Esophagus (tissue), 2 donors: ENCODE measurements at regions not wholly inside any gene's neighbourhood (a gene's known extent, or its start where the extent isn't known, plus 50 kb on each side); places are given as distances from the start of the nearest gene placed in this dataset.

Experiments used
- H3K27ac ChIP-seq, 2 donors: one replicate each; pipeline ENCODE4 v1.5.1; 2013; ENCODE audit warnings: low read depth in 2 of 2, mild to moderate bottlenecking in 2 of 2, inconsistent platforms in 1 of 2, low read length in 1 of 2, moderate library complexity in 1 of 2
- H3K27me3 ChIP-seq, 2 donors: one replicate each; pipeline ENCODE4 v1.6.1; 2013; ENCODE audit warnings: low read length in 2 of 2, control low read depth in 1 of 2, mild to moderate bottlenecking in 1 of 2; ENCODE audit not compliant: insufficient read depth in 2 of 2, control insufficient read depth in 1 of 2
- H3K36me3 ChIP-seq, 2 donors: one replicate each; pipeline ENCODE4 v1.6.1; 2013; ENCODE audit warnings: low read length in 1 of 2; ENCODE audit not compliant: control insufficient read depth in 2 of 2, insufficient read depth in 2 of 2
- H3K4me1 ChIP-seq, 2 donors: one replicate each; pipeline ENCODE4 v1.6.1; 2013; ENCODE audit warnings: low read length in 1 of 2; ENCODE audit not compliant: control insufficient read depth in 2 of 2, insufficient read depth in 2 of 2
- H3K4me3 ChIP-seq, 2 donors: one replicate each; pipeline ENCODE4 v1.5.1; 2013; ENCODE audit warnings: low read length in 2 of 2, mild to moderate bottlenecking in 2 of 2, low read depth in 1 of 2, moderate library complexity in 1 of 2
- H3K9me3 ChIP-seq, 2 donors: one replicate each; pipeline ENCODE4 v1.6.1; 2013; ENCODE audit warnings: mild to moderate bottlenecking in 2 of 2, low read depth in 1 of 2, low read length in 1 of 2, moderate library complexity in 1 of 2; ENCODE audit not compliant: control insufficient read depth in 2 of 2, insufficient read depth in 1 of 2
- WGBS, 2 donors: extraction: QIAGEN DNeasy Blood & Tissue Kit; methylation state at CpG; one replicate each; pipeline ENCODE4 v1.1.7; 2013; 5-methylcytosine and 5-hydroxymethylcytosine counted together
- donor health status: healthy with polysubstance abuse.
- donor health status: Bipolar disorder and iron deficiency.

DNA sequence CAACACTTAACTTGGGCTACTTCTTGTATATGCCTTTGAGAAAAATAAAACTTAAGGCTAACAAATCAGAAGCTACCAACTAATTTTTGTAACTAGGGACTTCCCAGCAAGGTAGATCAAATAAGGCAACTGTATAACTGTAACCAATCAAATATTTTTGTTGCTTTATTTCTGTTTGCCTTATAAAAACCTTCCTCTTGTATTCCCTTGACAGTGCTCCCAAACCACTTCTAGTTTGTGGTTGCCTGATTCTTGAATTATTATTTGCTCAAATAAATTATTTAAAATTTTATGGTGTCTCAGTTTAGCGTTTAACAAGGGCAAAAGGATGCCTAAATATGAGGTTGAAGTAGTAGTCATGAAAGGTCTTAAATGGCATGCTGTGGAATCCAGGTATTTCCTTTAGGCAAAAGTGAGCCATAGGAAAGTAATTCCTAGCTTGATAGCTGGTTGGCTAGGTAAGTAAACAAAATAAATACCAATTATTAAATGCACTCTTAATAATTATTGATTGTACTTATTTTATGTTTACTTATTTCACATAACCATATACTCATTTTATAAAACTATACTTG, 632.6 kb downstream of the RPL10L start:
- Histone ChIP-seq H3K4me3 (no peak overlapping the region), H3K36me3 (no peaks in the 10 kb centered on the region), H3K9me3 (no peaks in the 10 kb centered on the region), H3K27me3 (no peaks in the 10 kb centered on the region), H3K27ac (no peak overlapping the region), H3K4me1 (no peaks in the 10 kb centered on the region)
- WGBS, 2 donors = 68 to 82% methylated on average over 1 of the region's 1 CpG

DNA sequence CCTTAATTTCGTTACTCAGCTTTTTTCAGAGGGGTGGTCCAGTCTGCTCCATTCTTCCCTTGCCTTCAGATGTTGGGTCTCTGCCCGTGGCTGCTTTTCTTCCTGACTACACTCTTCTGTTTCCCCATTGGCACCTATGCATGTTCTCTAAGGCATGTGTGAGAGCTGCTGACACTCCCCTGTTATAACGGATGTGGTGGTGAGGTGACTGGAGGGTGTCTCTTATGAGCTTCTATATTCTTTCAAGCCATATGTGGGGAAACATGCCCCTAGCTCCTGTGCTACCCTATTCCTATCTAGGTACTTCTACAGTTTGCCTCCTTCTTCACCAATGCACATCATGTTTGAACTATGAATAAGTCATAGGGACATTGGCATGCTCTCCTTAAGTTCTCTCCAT, 643.2 kb downstream of the RPL10L start:
- Histone ChIP-seq H3K9me3 (no peaks in the 10 kb centered on the region), H3K4me3 (no peak overlapping the region), H3K4me1 (no peaks in the 10 kb centered on the region), H3K27ac (no peak overlapping the region), H3K27me3 (no peaks in the 10 kb centered on the region), H3K36me3 (no peaks in the 10 kb centered on the region)
- WGBS, 2 donors = 74 to 76% methylated on average over 3 of the region's 3 CpGs

DNA sequence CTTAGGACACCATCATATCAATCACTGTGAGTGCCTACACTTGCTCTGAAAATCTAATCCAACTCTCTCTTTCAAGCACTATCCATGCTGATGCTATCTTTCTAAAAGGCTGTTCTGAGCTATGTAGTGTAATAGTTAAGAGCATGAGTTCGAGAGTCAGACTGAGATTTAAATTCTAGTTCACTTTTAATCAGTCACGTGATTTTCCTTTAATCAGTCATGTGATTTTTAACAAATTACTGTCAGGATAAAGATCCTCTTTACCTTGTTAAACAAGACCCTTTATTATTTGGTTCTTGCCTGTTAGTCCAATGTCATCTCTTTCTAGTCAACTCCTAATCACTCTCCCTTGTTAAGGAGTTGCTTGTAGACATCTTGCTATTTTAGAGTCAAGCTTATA, 653.0 kb downstream of the RPL10L start:
- Histone ChIP-seq H3K4me3 (no peak overlapping the region), H3K4me1 (no peaks in the 10 kb centered on the region), H3K27ac (no peak overlapping the region), H3K27me3 (no peaks in the 10 kb centered on the region), H3K9me3 (no peaks in the 10 kb centered on the region), H3K36me3 (no peaks in the 10 kb centered on the region)
- WGBS, 2 donors = 68 to 72% methylated on average over 2 of the region's 2 CpGs

DNA sequence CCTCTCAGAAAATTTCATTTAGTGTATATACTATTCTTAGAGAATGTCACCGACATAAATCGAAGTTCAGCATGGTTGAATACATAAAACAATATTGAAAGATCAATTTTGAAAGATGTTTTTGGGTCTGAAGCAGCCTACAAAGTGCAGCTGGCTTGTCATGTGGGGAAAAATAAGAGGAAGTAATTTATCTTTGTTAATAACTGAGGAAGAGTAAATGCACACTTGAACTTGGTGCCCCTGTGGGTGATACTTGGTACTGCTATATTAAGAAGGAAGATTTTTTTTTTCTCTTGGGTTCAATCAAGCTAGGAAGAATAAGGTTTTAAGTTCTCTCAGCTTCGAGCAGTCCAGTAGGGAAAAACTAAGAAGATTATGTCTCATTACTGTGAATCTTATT, 661.3 kb downstream of the RPL10L start:
- no peak overlapping the region for H3K27ac ChIP-seq

DNA sequence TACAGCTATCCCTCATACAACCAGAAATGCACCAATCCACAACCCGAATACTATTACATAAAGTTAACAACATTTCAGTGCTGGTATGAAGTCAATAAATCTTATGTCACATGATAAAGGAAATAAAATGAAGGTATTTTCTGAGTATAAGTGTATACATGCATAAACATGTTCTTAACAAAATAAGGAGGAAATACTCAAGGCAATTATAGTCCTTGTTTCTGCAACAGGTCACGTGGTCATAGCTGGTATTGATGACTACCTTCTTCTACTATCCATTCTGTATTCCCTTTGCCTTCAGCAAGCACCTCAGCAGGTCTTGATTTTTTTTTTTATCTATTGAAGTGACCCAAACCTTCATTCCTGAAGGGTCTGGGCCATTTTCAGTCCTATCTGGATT, 675.6 kb downstream of the RPL10L start:
- no peak overlapping the region for H3K4me3 ChIP-seq
- WGBS, 2 donors = 58 to 60% methylated on average over 2 of the region's 2 CpGs
- H3K4me1 ChIP-seq = no peaks in the 10 kb centered on the region
- H3K36me3 ChIP-seq = no peaks in the 10 kb centered on the region
- peaks cover 0 to 2% of the 10 kb centered on the region in 2 donors for H3K9me3 ChIP-seq
- no peaks in the 10 kb centered on the region for H3K27me3 ChIP-seq
- no peak overlapping the region for H3K27ac ChIP-seq

More for the DNA sequence above, 661.3 kb downstream of the RPL10L start:
- Histone ChIP-seq H3K9me3 (no peaks in the 10 kb centered on the region), H3K4me3 (no peak overlapping the region), H3K36me3 (no peaks in the 10 kb centered on the region), H3K27me3 (no peaks in the 10 kb centered on the region), H3K4me1 (no peaks in the 10 kb centered on the region)
- WGBS, 2 donors = 86 to 87% methylated on average over 3 of the region's 3 CpGs

DNA sequence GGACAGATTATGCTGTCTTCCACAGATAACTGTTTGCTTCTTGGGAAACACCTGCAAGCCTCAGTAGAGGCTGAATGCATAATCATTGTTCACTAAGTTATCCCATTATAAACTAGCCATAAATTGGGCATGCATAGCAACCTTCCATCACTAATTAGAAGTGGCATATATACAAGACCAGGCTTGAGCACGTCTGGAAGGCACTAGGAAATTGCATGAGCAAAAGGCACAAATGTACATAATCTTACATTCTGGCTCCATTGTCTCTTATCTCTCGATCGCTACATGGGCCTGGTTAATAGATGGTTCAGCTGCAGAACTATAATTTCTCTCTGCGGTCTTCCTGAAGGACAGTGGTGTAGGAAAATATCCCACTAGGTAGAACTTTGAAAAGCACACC, 679.2 kb downstream of the RPL10L start:
- Histone ChIP-seq H3K27ac (no peak overlapping the region), H3K4me3 (no peak overlapping the region), H3K9me3 (no peaks in the 10 kb centered on the region), H3K36me3 (no peaks in the 10 kb centered on the region), H3K27me3 (no peaks in the 10 kb centered on the region), H3K4me1 (no peaks in the 10 kb centered on the region)
- WGBS, 2 donors = 74 to 78% methylated on average over 4 of the region's 4 CpGs

DNA sequence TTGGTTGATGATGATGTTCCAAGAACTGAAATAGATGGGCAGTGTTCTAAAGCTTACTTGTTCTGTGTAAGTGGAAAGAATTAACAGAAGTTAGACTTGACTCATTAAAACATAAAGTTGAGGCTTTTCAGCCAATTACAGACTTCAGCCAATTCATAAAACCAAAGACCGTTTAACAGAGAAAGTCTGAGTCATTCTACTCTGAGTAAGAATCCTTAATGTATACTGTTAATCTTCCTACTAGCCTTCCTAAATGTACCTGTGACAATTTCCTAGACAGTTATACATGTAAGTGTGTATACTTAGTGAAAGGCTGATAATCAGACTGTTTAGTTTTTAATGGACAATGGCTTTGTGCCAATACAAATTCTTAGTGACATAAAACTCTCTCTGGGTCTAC, 681.0 kb downstream of the RPL10L start:
- Histone ChIP-seq H3K4me3 (no peak overlapping the region), H3K36me3 (no peaks in the 10 kb centered on the region), H3K27me3 (no peaks in the 10 kb centered on the region), H3K4me1 (no peaks in the 10 kb centered on the region), H3K27ac (no peak overlapping the region), H3K9me3 (no peaks in the 10 kb centered on the region)
- 48 to 55% methylated on average over 1 of the region's 1 CpG for WGBS, 2 donors

DNA sequence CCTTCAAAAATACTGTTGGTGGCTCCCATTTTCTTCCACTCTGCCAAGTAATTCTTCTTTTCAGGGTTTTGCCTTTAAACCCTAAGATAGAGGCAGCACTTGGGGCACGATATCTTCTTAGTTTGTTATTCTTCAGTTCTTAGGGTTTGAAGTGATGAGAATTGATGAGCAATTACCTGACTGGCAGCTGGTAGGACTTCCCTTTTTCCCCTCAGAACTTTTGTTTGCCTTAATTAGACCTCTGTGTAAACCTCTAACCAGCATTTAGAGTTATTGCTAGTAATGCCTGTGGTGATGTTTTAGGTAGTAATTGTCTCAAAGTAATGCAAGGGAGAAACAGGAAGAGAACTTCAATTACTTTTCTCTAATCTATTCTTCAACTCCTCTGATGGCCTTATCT, 683.5 kb downstream of the RPL10L start:
- no peaks in the 10 kb centered on the region for H3K4me1 ChIP-seq
- H3K27ac ChIP-seq = no peak overlapping the region
- H3K4me3 ChIP-seq = no peak overlapping the region
- H3K36me3 ChIP-seq = no peaks in the 10 kb centered on the region
- WGBS, 2 donors = 45 to 52% methylated on average over 1 of the region's 1 CpG
- no peaks in the 10 kb centered on the region for H3K27me3 ChIP-seq
- H3K9me3 ChIP-seq = no peaks in the 10 kb centered on the region

DNA sequence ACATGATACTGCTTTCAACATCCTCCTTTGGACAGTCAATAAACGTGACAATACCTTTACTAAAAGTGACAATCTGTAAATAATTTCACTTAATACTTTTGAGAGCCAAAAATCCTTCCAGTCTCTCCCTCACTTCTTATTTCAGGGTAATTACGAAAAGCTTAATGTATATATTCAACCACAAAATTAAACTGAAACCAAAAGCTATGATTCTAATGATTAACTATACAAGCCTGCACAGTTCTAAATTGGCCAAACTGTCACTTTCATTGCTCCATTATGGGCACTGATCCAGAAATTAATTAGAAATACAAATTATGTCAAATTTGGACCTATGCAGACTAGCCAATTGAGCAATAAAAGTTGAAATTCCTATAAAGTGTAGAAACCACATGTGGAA, 696.5 kb upstream of the MIS18BP1 start:
- no peaks in the 10 kb centered on the region for H3K27me3 ChIP-seq
- no peak overlapping the region for H3K4me3 ChIP-seq
- H3K4me1 ChIP-seq = no peaks in the 10 kb centered on the region
- no peak overlapping the region for H3K27ac ChIP-seq
- WGBS, 2 donors = 47 to 53% methylated on average over 2 of the region's 2 CpGs
- no peaks in the 10 kb centered on the region for H3K9me3 ChIP-seq
- H3K36me3 ChIP-seq = no peaks in the 10 kb centered on the region

DNA sequence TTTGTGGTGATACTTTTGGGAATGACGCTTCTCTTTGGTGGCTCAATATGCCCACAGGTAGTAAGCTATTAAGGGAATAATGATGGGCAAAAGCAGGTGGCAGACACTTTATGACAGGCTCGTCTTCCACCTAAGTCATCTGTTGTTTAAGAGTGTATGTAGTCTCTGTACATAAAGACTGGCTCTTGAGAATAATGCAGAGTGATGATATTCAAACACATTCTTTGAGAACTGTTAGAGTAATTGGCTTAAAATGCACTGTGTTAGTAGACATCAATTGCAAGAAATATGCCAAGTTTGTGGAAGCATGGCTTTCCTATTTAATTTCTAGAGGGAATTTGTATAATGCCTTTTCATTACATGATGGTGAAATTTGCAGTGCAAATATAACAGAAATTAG, 694.8 kb upstream of the MIS18BP1 start:
- Histone ChIP-seq H3K27ac (no peak overlapping the region), H3K9me3 (no peaks in the 10 kb centered on the region), H3K4me1 (no peaks in the 10 kb centered on the region), H3K36me3 (no peaks in the 10 kb centered on the region), H3K27me3 (no peaks in the 10 kb centered on the region), H3K4me3 (no peak overlapping the region)
- WGBS, 2 donors = 84 to 85% methylated on average over 2 of the region's 2 CpGs
